HG02970 (cell line): ENCODE measurements at regions not wholly inside any gene's neighbourhood (a gene's known extent, or its start where the extent isn't known, plus 50 kb on each side); places are given as distances from the start of the nearest gene placed in this dataset.

Experiments
- ATAC-seq: cut with Tn5 transposase; IDR thresholded peaks from one replicate; pipeline ENCODE4 v1.9.1; 2021; ENCODE audit warnings: mild to moderate bottlenecking, moderate library complexity, moderate number of reproducible peaks; ENCODE audit not compliant: unreplicated experiment, low FRiP score

DNA sequence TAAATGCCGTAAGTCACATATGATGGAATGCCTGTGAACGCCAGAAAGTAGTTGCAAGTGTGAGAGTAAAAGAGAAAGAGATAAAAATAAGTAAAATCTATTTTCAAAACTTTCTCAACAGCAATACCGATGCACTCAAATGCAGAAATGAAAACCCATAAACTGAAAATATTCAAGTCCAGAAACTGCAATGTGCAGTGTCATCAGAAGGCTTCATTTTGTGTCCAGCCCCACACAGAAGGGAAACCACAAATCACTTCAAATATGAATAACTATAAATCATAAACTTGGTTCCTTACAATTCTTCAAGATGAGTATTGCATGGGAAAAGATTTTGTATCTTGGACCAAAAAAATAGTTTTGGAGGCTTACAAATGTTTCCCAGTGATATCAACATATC, 375.2 kb upstream of the ANO5 start:
- ATAC-seq: no peak

- no peak for ATAC-seq
These were observed 372.7 kb upstream of the ANO5 start for GRCh38 chr11:21820176-21820575.

- no peak for ATAC-seq
These were observed 367.8 kb upstream of the ANO5 start for GRCh38 chr11:21825127-21825526.

- ATAC-seq: no peak
These were observed 354.5 kb upstream of the ANO5 start for GRCh38 chr11:21838427-21838826.

DNA sequence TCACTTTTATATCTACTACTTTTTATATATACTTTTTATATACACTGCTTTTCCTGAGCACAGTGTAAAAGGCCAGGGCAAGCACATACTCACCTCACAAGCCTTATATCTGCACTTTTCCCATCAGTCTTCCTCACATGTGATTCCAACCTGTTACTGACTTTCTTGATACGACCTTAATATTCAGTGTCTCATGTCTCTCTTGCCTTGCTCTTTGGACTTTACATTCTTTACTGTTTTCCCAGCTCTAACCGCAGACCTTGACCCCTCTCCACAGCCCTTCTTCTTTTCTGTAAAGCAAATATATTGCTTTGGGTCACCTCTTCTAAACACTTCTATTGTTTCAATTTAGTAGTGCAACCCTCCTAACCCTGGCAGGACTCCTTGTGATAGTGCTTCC, 353.1 kb upstream of the ANO5 start:
- no peak for ATAC-seq

DNA sequence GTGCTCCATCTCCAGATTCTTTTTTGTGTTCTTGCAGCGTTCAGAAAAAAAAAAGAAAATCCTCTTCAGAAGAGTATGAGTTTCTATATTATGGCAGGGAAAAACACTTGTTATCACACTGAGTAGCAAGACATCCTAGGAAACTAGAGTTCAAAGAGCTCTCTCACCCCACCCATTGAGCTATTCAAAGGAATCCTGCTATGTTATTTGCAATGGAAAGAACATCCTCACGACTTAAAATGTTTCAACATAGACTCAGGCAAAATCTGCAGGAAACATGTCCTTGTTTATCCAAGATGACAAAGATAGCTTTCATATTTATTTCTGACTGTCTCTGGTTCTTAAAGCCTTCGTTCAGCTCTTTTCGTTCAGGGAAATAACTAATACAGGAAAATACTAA, 331.6 kb upstream of the ANO5 start:
- no peak for ATAC-seq

DNA sequence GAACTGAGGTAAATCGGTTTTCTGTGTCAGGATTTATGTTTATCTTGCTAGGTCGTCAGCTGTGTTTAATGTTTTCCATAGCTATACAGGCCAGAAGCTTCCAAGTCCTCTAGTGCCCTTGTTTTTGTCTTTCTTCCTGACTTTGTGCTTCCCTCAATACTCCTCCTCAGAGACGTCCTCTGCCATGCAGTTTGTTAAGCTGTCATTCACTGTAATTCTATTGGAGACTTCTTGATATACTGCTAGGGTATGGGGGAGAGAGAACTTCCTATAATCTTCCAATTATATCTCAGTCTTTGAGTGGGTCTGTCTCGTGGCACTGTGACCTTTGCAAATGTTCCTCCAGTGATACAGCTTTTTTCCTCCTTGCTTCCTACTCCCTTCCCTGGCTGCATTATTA, 327.3 kb upstream of the ANO5 start:
- no peak for ATAC-seq

DNA sequence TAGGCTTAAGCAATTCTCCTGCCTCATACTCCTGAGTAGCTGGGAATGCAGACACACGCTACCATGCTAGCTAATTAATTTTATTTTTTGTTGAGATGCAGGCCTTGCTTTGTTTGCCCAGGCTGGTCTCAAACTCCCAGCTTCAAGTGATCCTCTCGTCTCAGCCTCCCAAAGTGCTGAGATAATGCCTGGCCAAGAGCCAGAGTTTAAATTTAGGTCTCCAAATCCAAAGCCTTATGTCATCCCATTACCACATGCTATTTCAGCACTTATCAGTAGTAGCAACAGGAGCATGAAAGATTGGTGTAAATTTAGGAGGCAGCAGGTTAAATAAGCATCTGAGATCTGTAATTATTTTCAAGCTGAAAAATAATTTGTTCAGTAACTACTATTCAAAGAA, 326.1 kb upstream of the ANO5 start:
- no peak for ATAC-seq

DNA sequence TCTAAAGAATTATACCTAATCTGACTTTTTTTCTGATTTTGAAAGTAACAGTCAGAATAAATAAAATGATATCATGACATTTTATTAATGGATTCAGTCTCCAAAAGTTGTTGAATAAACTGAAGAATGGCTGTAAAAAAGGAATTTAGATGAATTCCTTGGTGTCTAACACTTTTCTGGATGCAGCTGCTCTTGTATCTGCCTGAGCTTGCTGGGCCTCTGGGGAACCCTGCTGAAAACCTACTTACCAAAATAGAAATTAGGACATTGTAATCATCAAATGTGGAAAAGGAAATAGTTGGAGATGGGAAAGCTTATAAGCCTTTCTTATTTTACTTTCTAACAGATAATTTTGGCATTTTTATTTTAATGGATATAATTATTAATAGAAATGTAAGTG, 315.7 kb upstream of the ANO5 start:
- no peak for ATAC-seq

DNA sequence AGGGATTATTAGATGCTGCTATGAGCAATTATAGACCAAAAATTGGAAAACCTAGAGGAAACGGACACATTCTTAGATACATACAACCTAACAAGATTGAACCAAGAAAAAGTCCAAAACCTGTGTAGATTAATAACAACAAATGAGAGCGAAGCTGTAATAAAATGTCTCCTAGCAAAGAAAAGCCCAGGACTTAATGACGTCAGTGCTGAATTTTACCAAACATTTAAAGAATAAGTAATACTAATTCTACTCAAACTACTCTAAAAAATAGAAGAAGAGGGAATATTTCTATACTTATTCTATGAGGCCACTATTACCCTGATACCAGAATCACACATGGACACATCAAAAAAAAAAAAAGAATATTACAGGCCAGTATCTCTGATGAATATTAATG, 309.5 kb upstream of the ANO5 start:
- ATAC-seq: no peak

GRCh38 chr11:21888814-21889213, 304.1 kb upstream of the ANO5 start:
- no peak for ATAC-seq

DNA sequence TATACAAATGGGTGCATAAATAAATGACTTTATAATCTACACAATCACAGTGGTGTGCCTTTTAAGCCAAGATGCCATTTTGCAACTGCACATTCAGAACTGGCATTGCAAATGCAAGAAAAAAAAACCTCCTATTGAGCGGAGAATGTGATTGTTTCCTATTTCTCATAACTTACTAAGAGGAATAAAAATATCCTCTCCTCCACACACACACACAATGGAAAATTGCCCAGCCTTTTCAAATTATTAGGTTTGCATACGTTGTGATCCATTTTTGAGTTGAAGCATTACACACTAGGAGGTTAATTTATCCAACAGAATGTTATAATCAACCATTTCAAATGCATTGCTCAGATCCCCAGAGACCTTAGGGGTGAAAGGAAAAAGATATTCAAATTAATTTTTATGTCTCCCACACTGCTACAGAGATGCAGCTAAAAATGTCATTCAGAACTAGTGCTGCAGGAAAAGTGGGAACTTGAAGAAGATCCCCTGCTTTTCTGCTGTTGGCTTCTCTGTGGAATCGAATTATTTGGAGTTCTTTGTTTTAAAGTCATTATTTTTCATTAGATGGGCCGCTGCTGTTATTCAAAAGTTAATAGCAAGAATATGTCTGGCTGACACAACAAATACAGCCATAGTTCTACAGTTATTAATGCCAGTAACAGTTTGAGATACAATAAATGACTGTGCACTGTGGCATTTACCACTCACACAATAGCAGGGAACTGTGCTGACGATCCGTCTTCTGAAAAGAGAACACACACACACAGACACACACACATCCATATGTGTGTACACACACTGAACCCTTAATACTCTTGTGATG, 299.9 kb upstream of the ANO5 start:
- ATAC-seq: no peak

- no peak for ATAC-seq
These were observed 299.4 kb upstream of the ANO5 start for GRCh38 chr11:21893565-21893867.

- ATAC-seq: no peak
These were observed 298.4 kb upstream of the ANO5 start for GRCh38 chr11:21894492-21894891.

GRCh38 chr11:21895686-21896085, 297.2 kb upstream of the ANO5 start:
- ATAC-seq: no peak

GRCh38 chr11:21896216-21896615, 296.7 kb upstream of the ANO5 start:
- ATAC-seq: no peak

DNA sequence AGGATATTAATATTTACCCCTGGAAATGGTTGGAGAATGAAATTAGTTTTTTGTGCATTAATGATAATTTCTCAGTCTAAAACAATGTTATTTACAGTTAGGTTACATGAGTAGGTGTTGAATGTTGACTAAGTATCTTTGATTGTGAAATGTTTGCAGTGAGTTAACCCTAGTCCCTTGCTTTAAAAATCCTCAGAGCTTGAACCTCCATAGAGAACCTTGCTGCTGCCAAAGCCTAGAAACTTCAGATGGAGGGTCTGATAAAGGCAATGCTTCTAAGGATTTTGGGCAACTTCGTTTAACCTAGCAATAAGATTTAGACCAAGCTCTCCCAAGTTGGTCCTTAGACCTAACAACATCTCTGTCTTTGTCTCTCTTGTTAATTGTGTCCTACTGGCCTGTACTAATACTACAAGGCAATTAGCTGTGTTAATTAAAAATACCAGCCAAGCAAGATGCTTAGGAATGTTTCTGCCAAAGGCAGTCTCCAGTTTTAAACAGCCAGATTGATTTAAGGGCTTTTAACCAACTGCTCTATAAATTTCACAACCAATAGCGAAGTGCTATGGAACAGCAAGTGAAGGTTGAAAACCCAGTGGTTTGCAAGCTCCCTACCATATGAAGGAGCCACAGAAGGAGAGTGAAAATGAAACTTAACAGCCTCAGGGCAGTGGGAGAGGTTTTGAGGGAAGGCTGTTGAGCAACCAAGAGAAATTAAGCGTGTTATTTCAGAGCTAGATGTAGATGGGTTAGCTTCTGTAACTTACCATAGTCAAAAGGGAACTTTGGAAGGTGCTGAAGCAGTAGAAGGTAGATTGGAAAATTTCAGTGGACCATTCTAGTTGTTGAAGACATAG, 295.9 kb upstream of the ANO5 start:
- no peak for ATAC-seq

DNA sequence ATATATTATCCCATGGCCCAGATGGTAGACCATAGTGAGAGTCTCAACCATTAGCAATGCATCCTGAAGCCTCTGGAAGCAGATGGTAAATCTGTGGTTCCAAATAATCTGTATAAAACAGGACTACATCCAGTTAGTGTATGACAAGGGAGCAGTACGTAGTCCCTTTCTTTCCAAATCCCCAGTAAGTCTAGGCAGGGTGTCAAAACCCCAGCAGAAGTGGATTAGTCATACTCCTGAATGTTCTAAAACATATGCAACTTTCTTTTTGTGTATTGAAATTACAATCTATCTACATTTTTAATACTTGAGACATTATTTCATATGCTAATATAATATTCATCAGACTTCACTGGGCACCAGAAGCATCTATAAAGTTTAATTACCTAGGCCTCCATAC, 295.1 kb upstream of the ANO5 start:
- no peak for ATAC-seq

- no peak for ATAC-seq
These were observed 284.7 kb upstream of the ANO5 start for GRCh38 chr11:21908211-21908610.

DNA sequence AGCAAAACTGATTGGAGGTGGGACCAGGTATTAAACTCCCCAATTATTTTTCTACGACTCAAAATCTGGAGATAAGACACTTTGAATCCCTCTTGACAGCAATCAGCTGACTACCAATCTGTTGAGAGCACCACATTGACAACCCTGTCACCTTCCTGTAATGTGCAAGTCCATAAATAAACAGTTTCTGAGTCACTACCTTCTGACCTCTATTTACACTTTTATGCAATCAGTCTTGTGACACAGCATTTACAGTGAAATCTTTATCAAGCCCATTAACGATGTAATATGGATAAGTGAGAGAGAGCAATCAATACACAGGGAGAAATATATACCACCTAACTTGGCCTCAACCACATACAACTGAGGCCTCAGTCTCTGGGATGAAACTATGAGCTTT, 283.7 kb upstream of the ANO5 start:
- ATAC-seq: no peak

GRCh38 chr11:21911061-21911460, 281.8 kb upstream of the ANO5 start:
- ATAC-seq: no peak

GRCh38 chr11:21912285-21912684, 280.6 kb upstream of the ANO5 start:
- no peak for ATAC-seq
